Endothelial cell of umbilical vein (primary cell): ENCODE measurements at regions not wholly inside any gene's neighbourhood (a gene's known extent, or its start where the extent isn't known, plus 50 kb on each side); places are given as distances from the start of the nearest gene placed in this dataset.

Source experiments
- BruUV-seq: library from RNA; stranded (reverse); fragments of 400-500 nt; replicated peaks from 2 replicates; lab custom pipeline; 2021; lab: Mats Ljungman, UMichigan
- CTCF ChIA-PET: fragments of 300-600, 350-600 bp; sonication (Branson Sonifier 250); formaldehyde crosslinking; loops from one replicate; lab custom pipeline; 2021; ENCODE audit warnings: antibody characterized with exemption, inconsistent platforms; lab: Charles Lee
- POLR2A ChIA-PET: fragments of 300-600, 350-600 bp; sonication (Branson Sonifier 250); formaldehyde crosslinking; loops from one replicate; lab custom pipeline; 2021; ENCODE audit warnings: antibody characterized with exemption, inconsistent platforms; lab: Charles Lee
- DNase-seq: peaks from one replicate; pipeline ENCODE4 v3.0.0-alpha.2; 2011; ENCODE audit warnings: low read depth, low spot score
- FAIRE-seq: peaks from 2 replicates; lab custom pipeline; 2011; peaks lifted over from hg19 to GRCh38; lab: Jason Lieb, UNC
- H2AFZ ChIP-seq: 2 replicates; pipeline ENCODE4 v1.6.0; 2012; ENCODE audit warnings: low read depth, low read length, control low read depth, inconsistent platforms
- H3K27ac ChIP-seq: 2 replicates; pipeline ENCODE4 v1.5.1; 2011; ENCODE audit warnings: low read depth, mild to moderate bottlenecking, control low read depth, low read length, moderate library complexity; ENCODE audit not compliant: insufficient read depth
- H3K27me3 ChIP-seq, 2 experiments: 2 replicates each; pipeline versions ENCODE4 v1.6.0 to v1.6.1; 2011; ENCODE audit warnings: low read length in 2 of 2, mixed read lengths in 1 of 2; ENCODE audit not compliant: control insufficient read depth in 2 of 2, insufficient read depth in 2 of 2
- H3K36me3 ChIP-seq, 2 experiments: 2 replicates in 1 of 2; 3 replicates in 1 of 2; pipeline ENCODE4 v1.5.1; 2011; ENCODE audit warnings: low read length in 2 of 2, mild to moderate bottlenecking in 1 of 2, moderate library complexity in 1 of 2; ENCODE audit not compliant: control insufficient read depth in 2 of 2, insufficient read depth in 2 of 2; ENCODE audit errors: extremely low read depth in 1 of 2
- H3K4me1 ChIP-seq: 3 replicates; pipeline ENCODE4 v1.5.1; 2011; ENCODE audit warnings: mild to moderate bottlenecking, low read length; ENCODE audit not compliant: control insufficient read depth, insufficient read depth; ENCODE audit errors: extremely low read depth
- H3K4me2 ChIP-seq: 2 replicates; pipeline ENCODE4 v1.6.1; 2011; ENCODE audit warnings: low read length, control low read depth, mixed read lengths; ENCODE audit not compliant: insufficient read depth
- H3K4me3 ChIP-seq, 3 experiments: fragments of 200-600 bp in 1 of 3; sonication (generic), shearing (Covaris generic) in 1 of 3; replicated peaks in 1 of 3; 2 replicates each; pipeline ENCODE4 v1.5.1; 2011 to 2016; ENCODE audit warnings: control low read depth in 3 of 3, low read length in 3 of 3, mild to moderate bottlenecking in 2 of 3, inconsistent platforms in 1 of 3, low read depth in 1 of 3, moderate library complexity in 1 of 3; ENCODE audit not compliant: insufficient read depth in 1 of 3
- H3K79me2 ChIP-seq: 2 replicates; pipeline ENCODE4 v1.6.0; 2012; ENCODE audit warnings: low read length, inconsistent platforms; ENCODE audit not compliant: control insufficient read depth, insufficient read depth
- H3K9ac ChIP-seq: replicated peaks from 2 replicates; pipeline ENCODE3; 2011; ENCODE audit warnings: low read length, control low read depth; ENCODE audit not compliant: insufficient read depth; ENCODE audit errors: extremely low read depth
- H3K9me1 ChIP-seq: replicated peaks from 3 replicates; pipeline ENCODE4 v1.6.0; 2011; ENCODE audit warnings: mild to moderate bottlenecking, low read length; ENCODE audit not compliant: control insufficient read depth, insufficient read depth; ENCODE audit errors: extremely low read depth
- H3K9me3 ChIP-seq: replicated peaks from 2 replicates; pipeline ENCODE4 v1.5.1; 2012; ENCODE audit warnings: low read length, inconsistent platforms; ENCODE audit not compliant: control insufficient read depth, insufficient read depth
- H4K20me1 ChIP-seq: replicated peaks from 2 replicates; pipeline ENCODE3; 2011; ENCODE audit warnings: mild to moderate bottlenecking, low read length; ENCODE audit not compliant: control insufficient read depth, insufficient read depth; ENCODE audit errors: extremely low read depth
- CTCF ChIP-seq, 2 donors: IDR thresholded peaks; 1 replicate in 1 of 2; 2 replicates in 1 of 2; pipeline ENCODE4 v1.5.1; 2011; ENCODE audit warnings: low read length in 2 of 2, mild to moderate bottlenecking in 2 of 2, moderate library complexity in 2 of 2, control low read depth in 1 of 2, inconsistent platforms in 1 of 2, low read depth in 1 of 2; ENCODE audit not compliant: insufficient read depth in 1 of 2; ENCODE audit errors: extremely low read depth in 1 of 2
- EZH2 ChIP-seq: IDR thresholded peaks from 2 replicates; pipeline ENCODE4 v1.6.1; 2012; ENCODE audit warnings: borderline replicate concordance, low read depth, mild to moderate bottlenecking, moderate library complexity, low read length, inconsistent platforms; ENCODE audit not compliant: severe bottlenecking
- FOS ChIP-seq: IDR thresholded peaks from 2 replicates; pipeline ENCODE4 v1.6.1; 2011; ENCODE audit warnings: mild to moderate bottlenecking, low read length, moderate library complexity, borderline replicate concordance; ENCODE audit not compliant: insufficient read depth
- GATA2 ChIP-seq: IDR thresholded peaks from 2 replicates; pipeline ENCODE4 v1.7.0; 2011; ENCODE audit warnings: low read depth, mild to moderate bottlenecking, moderate library complexity, mixed read lengths, low read length; ENCODE audit not compliant: insufficient read length, insufficient read depth
- JUN ChIP-seq: IDR thresholded peaks from 2 replicates; pipeline ENCODE4 v1.6.1; 2011; ENCODE audit warnings: borderline replicate concordance, low read depth; ENCODE audit not compliant: insufficient read length, insufficient read depth
- MAX ChIP-seq: IDR thresholded peaks from 2 replicates; pipeline ENCODE4 v1.6.1; 2011; ENCODE audit not compliant: insufficient read depth, insufficient read length
- MYC ChIP-seq: IDR thresholded peaks from one replicate; pipeline ENCODE4 v1.6.1; 2011; ENCODE audit warnings: mild to moderate bottlenecking, low read depth, low read length
- POLR2A ChIP-seq: IDR thresholded peaks from 2 replicates; pipeline ENCODE4 v1.6.1; 2012; ENCODE audit warnings: low read depth, mild to moderate bottlenecking, control low read depth, low read length
- POLR2AphosphoS5 ChIP-seq: IDR thresholded peaks from 2 replicates; pipeline ENCODE4 v1.6.1; 2012; ENCODE audit warnings: low read depth, mild to moderate bottlenecking, control low read depth, low read length, moderate library complexity; ENCODE audit not compliant: insufficient read depth
- dilution Hi-C: fragments of 300-500 bp; cut with MboI; formaldehyde crosslinking; loops from one replicate; pipeline ENCODE4 v1.15.0; 2019; ENCODE audit warnings: low sequenced_read_pairs; ENCODE audit not compliant: extremely low pct_ligation_motif_present
- intact Hi-C: fragments of 100-400 bp; cut with micrococcal nuclease; formaldehyde crosslinking; loops from one replicate; pipeline ENCODE4 v1.10.0; 2022

DNA sequence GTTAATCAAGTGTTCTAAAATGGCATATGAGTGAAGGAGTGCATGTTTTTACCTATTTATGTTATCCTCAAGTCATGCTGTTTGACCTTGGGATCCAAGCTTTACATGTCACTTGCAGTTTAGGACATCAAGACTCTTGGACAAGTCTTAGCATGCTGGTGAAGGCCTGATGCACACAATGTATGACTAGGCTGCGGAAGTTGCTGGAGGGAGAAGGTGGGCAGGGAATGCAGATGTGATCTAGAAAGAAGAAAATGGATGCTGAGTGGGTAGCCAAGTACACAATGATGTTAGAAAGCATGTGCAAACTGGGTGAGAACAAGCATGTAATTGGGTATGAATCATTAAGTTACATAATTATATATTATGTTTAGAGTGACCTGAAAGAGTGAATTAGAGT, 301.8 kb downstream of the BRINP2 start:
- dilution Hi-C loops (no loop called here), intact Hi-C loops (no loop called here)
- Histone ChIP-seq H3K9me1 (no peaks in the 10 kb centered on the region), H3K4me3 (no peak overlapping the region), H3K79me2 (no peaks in the 10 kb centered on the region), H3K9ac (no peak overlapping the region), H3K27me3 (no peaks in the 10 kb centered on the region), H2AFZ (no peak overlapping the region), H4K20me1 (no peaks in the 10 kb centered on the region), H3K4me1 (no peaks in the 10 kb centered on the region), H3K4me2 (no peak overlapping the region), H3K9me3 (no peaks in the 10 kb centered on the region), H3K36me3 (no peaks in the 10 kb centered on the region), H3K27ac (no peak overlapping the region)
- no TSS peak for BruUV-seq
- ChIA-PET CTCF (no interaction called here), POLR2A (no interaction called here)
- DNase-seq (no peak), FAIRE-seq (no peak)
- TF ChIP-seq POLR2A (no peak), POLR2AphosphoS5 (no peak), GATA2 (no peak), JUN (no peak), MAX (no peak), FOS (no peak), CTCF (IDR thresholded peaks at IDR 0.05; ENCODE audit: extremely low read depth in 1 of 2, insufficient read depth in 1 of 2, low read depth in 1 of 2, low read length in 2 of 2) (no peak), MYC (no peak), EZH2 (no peak)
